Activated CD4-positive, alpha-beta T cell treated with anti-CD3 and anti-CD28 coated beads, Interleukin-2, amount 50 U/mL, for 4 hours (primary cell): ENCODE measurements at regions not wholly inside any gene's neighbourhood (a gene's known extent, or its start where the extent isn't known, plus 50 kb on each side); places are given as distances from the start of the nearest gene placed in this dataset.

Source experiments
- DNase-seq, 2 experiments: peaks; one replicate each; pipeline ENCODE4 v3.0.0-alpha.2; 2020

DNA sequence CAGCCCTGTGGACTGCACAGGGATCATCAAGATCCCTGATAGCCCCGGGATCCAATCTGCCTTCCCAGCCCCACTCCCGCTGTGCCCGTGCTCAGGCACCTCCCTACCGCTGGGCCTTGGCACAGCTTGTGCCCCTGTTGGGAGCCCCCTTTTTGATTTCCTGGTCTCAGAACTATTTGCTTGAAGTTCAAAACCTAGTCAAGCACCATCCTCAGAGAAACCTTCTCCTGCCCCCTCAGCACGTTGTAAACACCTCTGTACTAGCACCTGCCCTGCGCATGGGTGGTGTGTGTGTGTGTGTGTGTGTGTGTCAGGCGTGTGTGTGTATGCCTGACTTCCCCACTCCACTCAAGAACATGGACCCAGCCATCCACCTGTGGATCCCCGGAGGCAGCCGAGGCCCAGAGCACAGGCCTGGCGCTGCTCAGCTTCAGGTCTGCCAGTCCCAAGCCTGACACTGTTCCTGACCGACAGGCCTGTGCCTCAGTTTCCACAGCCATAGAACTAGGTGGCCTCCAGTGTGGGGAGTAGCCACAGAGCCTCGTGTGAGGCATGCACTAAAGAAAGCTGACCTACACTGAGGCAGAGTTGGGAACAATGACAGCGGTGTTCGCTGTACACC, 65.5 kb downstream of the ADRA2C start:
- no peak for DNase-seq

DNA sequence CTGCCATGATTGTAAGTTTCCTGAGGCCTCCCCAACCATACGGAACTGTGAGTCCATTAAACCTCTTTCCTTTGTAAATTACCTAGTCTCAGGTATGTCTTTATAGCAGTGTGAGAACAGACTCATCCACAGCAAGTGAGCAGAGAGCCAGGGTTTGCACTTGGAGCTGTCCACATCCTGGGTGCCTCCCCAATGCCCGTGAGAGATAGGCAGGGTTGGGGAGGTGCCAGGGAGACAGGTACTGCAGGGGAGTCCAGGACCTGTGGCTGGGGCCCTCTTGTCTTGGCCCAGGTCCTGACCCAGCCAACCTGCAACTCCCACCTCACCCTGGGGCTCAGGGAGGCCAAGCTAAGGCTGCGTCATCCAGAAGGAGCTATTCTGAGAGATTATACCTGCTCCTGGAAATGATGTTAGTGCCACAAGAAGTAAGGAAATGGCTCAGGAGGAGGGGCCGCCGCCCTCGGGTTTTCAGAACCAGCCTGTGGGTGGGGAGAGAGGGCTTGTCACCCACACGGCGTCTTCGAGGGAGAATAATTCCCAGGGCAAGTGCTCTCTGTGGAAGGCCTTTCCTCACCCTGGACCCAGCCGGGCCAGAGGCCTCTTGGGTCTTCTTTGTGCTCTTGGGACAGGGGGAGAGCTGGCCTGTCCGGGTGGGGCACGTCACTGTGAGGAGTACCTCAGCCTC, 66.5 kb downstream of the ADRA2C start:
- DNase-seq: no peak

DNA sequence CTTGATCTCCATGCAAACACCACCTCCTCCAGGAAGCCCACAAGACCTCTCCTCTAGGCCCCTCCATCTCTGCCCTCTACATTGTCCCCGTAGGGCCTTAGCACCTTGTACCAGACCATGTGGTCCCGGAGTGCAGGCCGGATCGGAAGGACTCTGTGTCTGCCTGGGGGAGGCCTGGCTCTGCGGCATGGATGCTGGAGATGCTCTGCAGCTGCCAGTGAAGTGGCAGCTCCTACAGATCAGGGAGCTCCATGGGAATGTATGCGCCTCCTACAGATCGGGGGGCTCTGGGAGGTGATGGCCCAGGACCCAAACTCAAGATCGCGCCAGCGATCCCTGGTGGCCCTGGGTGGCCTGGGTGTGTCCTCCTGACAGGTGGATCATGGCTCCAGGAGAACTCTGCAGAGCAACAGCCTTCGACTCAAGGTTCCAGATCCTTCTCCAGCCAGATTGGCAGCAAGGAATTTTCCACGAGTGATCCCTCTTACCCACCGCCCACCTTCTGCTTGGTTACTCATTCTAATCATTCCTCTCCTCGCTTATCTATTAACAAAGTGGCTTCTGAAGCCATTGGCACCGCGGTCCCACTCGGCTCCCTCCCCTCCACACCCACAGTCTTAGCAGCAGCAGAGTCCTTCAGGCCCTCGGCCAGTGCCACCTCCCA, 67.3 kb downstream of the ADRA2C start:
- DNase-seq: no peak

DNA sequence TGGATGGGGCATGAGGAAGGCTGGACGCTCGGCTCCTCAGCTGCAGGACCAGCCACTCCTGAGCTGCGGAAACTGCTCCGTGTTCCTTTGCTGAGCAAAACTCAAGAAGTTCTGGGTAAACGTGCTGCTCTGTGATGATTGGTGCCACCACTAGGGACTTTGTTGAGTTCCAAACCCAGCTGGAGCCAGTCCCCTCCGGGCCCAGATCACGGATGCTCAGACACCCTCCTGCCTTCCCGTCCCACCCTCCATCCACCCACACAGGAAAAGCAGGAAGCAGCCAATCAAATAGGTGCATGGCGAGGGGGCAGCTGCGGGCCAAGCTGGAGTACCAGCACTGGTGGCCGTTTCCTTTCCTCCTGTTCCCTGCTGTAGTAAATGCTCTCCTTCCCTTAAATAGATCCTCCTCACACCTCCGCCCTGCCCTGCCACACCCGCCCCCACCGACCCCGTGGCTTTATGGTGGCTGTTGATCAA, 68.0 kb downstream of the ADRA2C start:
- no peak for DNase-seq

DNA sequence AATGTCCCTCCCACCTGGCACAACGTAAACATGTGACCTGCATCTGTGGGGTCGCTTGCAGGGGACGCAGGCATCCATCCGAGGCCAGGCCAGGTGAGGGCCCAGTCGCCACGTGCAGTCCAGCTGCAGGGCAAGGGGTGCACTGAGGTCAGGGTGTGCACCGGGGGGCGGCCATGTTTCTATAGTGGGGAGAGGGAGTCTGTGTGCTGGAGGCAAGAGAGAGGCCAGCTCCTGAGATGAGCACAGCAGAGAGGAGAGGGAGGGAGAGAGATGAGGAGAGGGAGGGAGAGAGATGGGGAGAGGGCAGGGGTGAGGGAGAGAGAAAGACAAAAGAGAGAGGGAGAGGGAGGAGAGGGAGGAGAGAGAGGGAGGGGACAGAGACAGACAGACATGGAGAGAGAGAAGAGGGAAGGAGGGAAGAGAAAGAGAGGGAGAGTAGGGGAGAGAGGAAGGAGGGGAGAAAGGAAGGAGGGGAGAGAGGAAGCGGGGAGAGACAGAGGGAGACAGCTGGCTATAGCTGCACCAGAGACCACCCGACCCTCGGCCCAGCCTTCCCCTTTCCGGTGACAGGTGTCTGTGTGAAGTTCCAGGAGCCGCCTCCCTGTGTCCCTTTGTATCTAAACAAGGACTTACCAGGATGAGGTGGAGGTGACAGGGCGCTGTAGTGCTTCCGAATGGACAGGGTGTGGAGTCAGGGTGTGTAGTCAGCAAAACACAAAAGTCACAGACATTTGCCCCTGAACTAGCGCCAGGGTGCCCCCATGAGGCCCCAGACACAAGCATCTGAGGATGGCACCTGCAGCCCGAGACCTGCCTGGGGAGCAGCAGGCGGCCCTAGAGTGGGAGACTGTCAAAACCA, 68.7 kb downstream of the ADRA2C start:
- no peak for DNase-seq

DNA sequence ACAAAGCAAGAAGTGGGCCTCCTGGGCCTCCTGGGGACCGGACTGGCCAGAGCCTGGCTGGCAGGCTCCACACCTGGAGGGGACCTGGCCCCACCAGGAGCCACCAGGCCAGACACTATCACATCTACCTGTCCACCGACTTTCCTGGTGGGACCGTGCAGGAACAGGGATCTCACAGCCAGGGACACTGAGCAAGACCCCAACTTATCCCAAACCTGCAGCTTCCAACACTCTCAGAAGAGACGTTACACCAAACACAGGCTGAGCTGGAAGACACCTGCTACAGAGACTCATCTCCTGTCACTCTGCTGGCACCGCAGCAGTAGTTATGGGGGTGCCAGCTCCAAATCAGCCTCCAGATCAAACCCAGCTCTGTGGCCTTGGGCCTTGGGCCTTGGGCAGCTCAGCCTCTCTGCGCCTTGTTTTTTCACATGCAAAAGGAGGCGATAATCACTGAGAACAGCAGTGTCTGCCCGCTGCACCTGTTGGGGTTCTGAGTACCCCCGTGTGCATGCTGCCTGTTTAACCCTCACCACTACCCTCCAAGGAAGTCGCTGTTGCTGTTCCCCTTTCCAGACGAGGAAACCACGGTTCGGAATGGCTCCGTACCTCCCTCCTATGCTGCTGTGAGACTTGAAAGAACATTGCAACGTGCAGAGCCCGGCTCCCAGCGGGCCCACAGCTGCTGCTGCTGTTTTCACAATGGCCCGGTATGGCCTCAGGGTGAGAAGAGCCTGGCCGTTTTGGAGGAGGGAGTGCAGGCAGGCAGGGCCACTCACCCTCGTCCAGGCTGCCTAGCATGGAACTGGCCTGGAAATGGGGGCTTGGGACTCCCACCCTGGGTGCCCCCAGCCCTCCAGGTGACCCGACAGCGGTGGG, 69.6 kb downstream of the ADRA2C start:
- no peak for DNase-seq

DNA sequence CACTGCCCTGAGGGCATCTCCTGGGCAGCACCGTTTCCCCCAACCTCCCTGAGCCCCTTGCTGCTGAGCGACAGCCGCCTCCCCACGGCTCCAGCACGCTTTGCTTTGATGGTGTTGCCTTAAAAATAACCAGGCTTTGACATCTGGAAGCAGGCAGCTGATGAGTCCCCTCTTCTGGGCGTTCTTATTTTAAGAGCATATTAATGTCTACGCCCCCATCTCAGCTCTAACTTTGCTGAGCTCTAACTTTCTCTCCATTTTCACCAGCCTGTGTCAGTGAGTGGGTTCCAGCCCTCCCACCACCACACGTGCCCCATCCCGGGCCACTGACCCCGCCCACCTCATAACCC, 70.2 kb downstream of the ADRA2C start:
- DNase-seq: no peak

DNA sequence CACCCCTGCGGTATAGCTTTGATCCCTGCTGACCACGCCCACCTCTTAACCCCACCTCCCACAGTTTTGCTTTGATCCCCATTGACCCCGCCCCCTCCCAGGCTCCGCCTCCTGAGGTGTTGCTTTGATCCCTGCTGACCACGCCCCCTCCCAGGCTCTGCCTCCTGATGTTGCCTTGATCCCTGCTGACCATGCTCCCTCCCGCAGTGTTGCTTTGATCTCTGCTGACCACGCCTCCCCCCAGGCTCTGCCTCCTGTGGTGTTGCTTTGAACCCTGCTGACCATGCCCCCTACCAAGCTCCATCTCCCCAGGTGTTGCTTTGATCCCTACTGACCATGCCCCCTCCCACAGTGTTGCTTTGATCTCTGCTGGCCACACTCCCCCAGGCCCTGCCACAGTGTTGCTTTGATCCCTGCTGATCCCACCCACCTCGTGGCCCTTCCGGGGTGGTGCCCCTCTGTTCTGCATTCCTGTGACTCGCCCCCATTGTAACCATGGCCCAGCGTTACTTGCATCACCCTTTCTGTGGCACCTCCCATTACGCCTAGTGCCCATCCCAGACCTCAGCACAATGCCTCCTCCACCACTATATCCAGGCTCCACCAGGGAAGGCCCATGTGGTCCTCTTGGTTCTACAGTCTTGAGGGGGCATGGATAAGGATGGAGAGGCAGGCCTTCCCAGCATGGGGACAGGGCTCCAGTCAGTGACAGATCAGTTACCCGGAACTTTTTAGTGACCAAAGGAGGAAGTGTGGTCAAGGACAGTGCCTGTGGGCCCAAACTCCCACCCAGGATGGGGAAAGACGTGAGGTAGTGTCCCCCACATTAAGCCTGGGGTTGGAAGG, 70.8 kb downstream of the ADRA2C start:
- no peak for DNase-seq

DNA sequence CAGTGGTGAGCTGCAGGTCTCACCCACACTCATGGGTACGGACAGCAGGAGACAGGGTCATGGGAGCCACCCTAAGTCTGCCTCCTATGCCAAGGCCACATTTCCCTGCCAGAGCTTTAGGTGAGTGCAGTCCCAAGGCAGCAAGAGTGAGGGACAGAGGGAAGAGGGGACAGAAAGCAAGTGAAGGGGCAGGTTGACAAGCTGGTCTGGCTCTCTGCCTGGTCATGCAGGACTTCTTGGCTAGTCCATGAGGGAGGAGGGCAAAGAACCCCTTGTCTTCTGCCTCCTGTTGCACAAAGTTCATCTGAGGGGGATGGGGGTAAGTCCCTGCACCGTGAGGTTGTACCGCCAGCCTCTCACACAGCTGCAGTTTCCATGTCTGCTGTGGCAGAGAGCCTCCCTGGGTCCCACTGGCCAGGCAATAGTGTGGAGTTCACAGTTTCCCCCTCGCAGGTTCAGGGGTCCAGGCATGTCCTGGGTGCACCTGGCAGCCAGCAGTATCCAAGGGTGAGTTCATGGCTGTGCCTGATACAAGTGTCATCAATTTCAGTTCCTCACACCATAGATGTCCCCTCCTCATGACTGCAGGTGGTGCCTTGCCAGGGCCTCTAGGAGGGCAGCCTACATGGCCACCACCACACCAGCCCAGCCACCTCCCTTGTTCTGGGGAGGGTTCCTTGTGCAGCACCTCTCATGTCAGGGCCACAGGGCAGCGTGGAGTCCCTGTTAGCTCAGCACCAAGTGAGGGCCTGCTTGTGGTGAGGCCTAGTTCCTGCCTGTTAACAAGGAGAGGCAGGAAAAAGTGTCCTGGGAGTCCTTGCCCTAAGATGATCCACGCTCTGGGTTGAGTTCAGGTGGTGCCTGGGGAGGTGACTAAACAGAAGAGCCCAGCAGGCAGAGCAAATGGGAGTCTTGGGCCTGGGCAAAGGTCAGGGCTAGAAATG, 72.5 kb downstream of the ADRA2C start:
- no peak for DNase-seq

DNA sequence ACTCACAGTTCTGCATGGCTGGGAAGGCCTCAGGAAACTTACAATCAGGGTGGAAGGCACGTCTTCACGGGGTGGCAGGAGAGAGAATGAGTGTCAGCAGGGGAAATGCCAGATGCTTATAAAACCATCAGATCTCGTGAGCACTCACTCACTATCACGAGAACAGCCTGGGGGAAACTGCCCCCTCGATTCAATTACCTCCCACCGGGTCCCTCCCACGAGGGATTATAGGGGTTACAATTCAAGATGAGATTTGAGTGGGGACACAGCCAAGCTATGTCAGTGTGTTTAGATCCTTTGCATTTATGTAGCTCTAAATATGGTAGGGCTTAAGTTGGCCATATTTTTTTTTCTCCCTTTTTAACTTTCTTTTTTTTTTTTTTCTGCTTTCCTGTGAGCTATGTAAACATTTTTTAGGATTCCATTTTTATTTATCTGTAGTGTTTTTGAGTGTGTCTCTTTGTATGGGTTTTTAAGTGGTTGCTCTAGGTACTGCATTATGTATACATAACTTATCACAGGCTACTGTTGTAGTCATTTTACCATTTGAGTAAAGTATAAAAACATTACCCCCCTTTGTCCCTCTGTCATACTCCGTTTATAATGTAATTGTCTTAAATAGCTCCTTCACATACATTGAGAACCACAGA, 79.0 kb downstream of the ADRA2C start:
- DNase-seq: no peak

DNA sequence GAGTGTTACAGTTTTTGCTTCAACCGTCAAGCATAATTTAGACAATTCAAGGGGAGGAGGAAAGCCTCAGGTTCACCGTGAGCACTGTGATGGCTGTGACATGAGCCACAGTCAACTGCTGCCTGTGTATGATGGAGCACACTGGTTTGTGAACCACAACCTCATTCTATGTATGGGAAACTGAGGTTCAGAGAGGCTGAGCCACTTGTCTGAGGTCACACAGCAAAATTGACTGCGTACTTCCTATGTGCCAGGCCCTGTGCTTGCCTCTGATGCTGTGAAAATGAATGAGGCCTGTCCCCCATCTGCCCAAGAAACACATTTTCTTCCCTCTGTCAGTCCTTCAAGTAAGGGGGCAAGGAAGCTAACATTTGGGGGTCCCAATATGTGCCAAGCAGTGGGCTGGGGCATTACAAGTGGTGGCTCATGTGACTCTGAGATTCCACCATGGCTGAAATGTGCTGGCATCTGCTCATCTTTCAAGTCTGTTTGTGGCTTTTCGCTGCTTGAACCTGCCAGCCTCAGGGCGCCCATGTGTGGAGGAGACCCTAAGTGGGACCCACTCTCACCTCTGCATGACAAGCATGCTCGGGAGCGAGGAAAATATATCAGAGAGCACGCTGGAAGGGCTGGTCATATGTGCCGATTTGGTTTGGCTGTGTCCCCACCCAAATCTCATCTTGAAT, 79.7 kb downstream of the ADRA2C start:
- no peak for DNase-seq

DNA sequence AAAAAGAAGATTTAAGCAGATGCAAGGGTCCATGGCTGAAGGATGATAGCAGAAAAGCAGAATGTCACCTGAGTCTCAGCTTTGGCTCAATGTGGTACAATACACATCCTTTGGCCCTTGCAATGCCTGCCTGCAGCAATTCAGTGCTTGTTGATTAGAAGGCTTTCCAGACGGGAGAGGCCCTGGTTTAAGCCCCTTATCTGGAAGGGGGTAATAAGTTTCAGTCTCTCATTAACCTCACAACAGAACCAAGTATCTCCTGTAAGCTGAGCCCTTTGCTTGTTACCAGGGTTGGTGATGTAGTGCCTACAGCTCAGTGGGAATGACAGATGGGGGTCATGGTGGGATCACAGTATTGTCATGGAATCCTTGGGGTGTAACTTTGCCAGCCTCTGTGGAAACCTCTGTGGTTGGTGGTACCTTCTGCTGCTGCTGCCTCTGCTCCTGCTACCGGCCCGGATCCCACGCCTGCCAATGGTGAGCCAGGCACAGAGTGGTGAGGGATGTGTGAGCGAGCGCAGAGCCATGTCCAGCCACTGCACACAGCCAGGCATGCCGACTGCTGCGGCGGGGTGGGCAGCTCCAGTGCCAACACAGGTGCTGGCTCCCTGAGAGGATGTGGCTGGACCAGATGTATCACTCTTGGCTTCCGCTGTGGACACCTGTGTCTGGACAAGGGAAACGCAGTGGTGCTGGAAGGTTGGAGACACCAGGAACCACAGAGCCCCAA, 81.2 kb downstream of the ADRA2C start:
- no peak for DNase-seq

DNA sequence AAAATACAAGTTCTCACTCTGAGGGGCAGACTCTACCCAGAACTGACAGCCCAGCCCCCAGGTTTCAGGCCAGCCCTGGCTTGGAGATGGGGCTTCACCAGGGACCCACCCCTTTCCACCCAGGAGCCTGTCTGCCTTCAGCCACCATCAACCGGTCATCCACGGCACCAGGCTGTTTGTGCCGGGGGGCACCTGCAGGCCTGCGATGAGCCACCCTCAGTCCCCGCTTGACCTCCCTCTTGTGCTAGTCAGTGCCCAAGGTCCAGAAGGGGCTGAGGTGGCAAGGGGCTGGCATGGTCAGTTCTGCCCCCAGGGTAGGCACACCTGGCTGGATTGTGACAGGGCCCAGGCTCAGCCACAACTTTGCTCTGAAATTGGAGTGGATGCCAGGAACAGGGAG, 82.1 kb downstream of the ADRA2C start:
- no peak for DNase-seq

DNA sequence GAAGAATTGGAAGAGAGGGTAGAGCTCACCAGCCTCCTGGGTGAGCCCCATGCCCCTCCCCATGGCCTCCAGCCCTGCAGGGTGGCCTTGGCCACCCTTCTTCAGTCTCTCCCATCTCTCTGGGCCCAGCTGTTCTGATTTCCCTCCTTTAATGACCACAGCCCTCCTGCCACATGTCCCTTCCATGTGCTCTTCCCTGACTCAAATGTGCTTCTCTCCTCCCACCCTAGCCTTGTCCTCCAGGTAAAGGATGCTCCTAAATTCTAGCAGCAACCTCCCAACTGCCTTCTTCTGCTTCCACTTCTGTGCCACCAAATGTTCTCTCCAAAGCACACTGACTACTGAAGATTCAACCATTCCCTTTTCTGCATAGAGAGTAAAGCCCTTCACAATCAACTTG, 83.0 kb downstream of the ADRA2C start:
- DNase-seq: no peak

DNA sequence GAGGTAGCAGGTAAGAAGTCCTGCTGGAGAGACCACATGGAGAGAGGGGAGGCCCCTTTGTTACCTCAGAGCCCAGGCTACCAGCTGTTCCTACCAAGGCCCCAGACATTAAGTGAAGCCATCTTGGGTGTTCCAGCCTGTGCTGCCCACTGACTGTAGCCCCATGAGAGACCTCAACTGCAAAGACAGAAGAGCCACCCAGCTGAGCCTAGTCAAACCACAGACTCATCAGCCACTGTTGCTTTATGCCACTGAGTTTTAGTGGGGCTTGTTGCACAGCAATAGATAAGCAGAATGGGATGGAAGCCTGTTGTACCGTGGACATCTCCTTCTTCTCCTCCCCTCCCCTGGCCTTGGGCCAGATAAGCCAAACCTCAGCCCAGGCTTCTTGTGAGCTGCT, 83.9 kb downstream of the ADRA2C start:
- DNase-seq: no peak

DNA sequence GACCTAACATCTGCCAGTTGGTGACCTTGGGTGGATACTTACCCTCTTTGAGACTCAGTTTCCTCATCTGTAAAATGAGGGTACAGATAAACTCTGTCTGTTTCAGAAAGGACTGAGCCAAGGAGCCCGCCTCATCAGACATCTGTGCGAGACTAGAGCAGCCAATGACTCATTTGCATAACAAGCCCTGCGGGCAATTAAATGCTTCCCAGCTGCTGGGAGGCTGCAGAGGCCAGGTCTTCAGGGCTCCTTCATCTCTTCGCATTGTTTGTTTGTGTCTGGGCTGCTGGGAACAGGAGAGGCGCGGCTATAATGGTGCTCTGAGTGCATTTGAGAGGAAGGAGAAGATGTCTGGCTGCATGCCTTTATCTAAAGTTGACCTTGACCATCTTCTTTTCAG, 85.0 kb downstream of the ADRA2C start:
- DNase-seq: no peak

DNA sequence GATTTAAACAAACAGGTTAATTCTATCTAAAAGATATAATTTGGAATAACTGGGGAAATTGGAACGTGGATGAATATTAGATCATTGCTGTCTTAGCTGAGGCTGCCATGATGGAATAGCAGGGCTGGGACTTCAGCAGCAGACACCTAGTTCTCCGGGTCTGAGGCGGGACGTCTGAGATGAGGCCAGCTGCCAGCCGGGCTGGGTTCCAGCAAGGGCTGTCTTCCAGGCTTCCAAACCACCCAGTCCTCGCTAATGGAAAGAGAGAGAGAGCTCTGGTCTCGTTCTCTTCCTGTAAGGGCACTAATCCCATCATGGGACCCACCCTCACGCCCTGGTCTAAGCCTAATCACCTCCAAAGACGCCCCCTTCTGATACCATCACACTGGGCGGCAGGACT, 85.7 kb downstream of the ADRA2C start:
- DNase-seq: no peak

DNA sequence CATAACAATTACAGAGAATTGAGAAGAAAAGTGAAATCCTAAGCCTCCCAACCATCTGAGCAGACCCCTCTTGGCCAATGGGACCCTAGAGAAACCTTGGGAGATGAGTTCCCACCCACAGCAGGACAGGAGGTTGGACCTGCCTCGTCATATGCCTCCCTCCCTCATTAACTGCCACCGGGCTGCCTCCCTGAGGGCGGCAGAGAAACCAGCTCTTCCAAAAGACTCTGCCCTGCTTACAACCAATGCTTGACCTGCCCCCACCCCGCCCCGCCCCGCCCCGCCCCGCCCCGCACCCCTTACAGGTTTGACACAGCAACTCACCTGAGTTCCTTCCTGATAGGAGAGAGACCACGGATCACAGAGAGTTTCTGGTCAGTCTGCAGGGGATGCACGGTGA, 86.1 kb downstream of the ADRA2C start:
- DNase-seq: no peak
